GM12878 (cell line): ENCODE measurements at regions not wholly inside any gene's neighbourhood (a gene's known extent, or its start where the extent isn't known, plus 50 kb on each side); places are given as distances from the start of the nearest gene placed in this dataset.

ENCODE experiments used
- MXI1 ChIP-seq: fragments of 150-350 bp; IDR thresholded peaks from 2 replicates; pipeline ENCODE4 v1.6.1; 2011; ENCODE audit warnings: low read depth, mild to moderate bottlenecking, inconsistent platforms, low read length, improper control_type of control experiment
- NR2F1 ChIP-seq: fragments of 450-650 bp; conservative IDR thresholded peaks from 2 replicates; pipeline ENCODE4 v1.6.1; 2017; ENCODE audit warnings: mild to moderate bottlenecking
- PAX5 ChIP-seq: IDR thresholded peaks from 2 replicates; pipeline ENCODE4 v1.6.1; 2011; ENCODE audit warnings: low read depth, low read length, borderline replicate concordance
- PML ChIP-seq: IDR thresholded peaks from 2 replicates; pipeline ENCODE4 v1.6.1; 2012; ENCODE audit warnings: low read length, inconsistent platforms
- TCF12 ChIP-seq: IDR thresholded peaks from 2 replicates; pipeline ENCODE4 v1.6.1; 2011; ENCODE audit warnings: low read depth, mild to moderate bottlenecking, low read length
- ZNF622 ChIP-seq: fragments of 450-650 bp; IDR thresholded peaks from 2 replicates; pipeline ENCODE4 v1.6.1; 2017; ENCODE audit warnings: mild to moderate bottlenecking, inconsistent platforms
- TF ChIP-seq, protein P1 (sequence below): fragments of 450-650 bp; conservative IDR thresholded peaks from 2 replicates; pipeline ENCODE4 v1.6.1; 2017; ENCODE audit warnings: mild to moderate bottlenecking, moderate library complexity
- TF ChIP-seq, protein P2 (sequence below): IDR thresholded peaks from 2 replicates; pipeline ENCODE4 v1.6.1; 2012; ENCODE audit warnings: low read length, inconsistent platforms
- TF ChIP-seq, protein P3 (sequence below): fragments of 450-650 bp; IDR thresholded peaks from 2 replicates; pipeline ENCODE4 v1.6.1; 2017; ENCODE audit warnings: mild to moderate bottlenecking, moderate library complexity
- TF ChIP-seq, protein P4 (sequence below): fragments of 450-650 bp; IDR thresholded peaks from 2 replicates; pipeline ENCODE4 v1.6.1; 2017; ENCODE audit warnings: antibody characterized with exemption, mild to moderate bottlenecking, moderate library complexity
- TF ChIP-seq, protein P5 (sequence below): IDR thresholded peaks from 2 replicates; pipeline ENCODE4 v1.6.1; 2012; ENCODE audit warnings: low read depth, low read length, improper control_type of control experiment
- TF ChIP-seq, protein P6 (sequence below): IDR thresholded peaks from 2 replicates; pipeline ENCODE4 v1.6.1; 2012; ENCODE audit warnings: low read depth, low read length, improper control_type of control experiment
- TF ChIP-seq, protein P7 (sequence below): fragments of 150-350 bp; IDR thresholded peaks from 2 replicates; pipeline ENCODE4 v1.6.1; 2016; ENCODE audit warnings: low read depth, low read length

DNA sequence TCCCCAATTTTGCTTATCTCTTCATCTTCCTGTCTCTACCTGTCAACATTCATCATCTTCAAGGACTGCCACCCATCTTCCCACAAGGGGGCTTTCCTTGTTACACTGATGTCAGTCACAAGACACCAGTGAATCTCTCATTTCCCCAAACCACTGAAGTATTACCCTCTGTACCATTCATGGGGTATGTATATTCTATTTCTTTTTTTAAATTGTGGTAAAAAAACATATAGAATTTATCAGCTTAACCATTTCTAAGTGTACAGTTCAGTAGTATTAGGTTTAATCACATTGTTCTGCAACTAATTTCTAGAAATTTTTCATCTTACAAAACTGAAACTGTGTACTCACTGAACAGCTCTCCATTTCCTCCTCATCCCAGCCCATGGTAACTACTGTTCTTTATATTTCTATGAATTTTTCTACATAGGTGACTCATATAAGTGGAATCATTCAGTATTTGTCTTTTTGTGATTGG lies 98.6 kb downstream of the LARP7 start (continued):
- TF ChIP-seq, protein P1, sequence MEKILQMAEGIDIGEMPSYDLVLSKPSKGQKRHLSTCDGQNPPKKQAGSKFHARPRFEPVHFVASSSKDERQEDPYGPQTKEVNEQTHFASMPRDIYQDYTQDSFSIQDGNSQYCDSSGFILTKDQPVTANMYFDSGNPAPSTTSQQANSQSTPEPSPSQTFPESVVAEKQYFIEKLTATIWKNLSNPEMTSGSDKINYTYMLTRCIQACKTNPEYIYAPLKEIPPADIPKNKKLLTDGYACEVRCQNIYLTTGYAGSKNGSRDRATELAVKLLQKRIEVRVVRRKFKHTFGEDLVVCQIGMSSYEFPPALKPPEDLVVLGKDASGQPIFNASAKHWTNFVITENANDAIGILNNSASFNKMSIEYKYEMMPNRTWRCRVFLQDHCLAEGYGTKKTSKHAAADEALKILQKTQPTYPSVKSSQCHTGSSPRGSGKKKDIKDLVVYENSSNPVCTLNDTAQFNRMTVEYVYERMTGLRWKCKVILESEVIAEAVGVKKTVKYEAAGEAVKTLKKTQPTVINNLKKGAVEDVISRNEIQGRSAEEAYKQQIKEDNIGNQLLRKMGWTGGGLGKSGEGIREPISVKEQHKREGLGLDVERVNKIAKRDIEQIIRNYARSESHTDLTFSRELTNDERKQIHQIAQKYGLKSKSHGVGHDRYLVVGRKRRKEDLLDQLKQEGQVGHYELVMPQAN = no peak
- TF ChIP-seq, protein P2, sequence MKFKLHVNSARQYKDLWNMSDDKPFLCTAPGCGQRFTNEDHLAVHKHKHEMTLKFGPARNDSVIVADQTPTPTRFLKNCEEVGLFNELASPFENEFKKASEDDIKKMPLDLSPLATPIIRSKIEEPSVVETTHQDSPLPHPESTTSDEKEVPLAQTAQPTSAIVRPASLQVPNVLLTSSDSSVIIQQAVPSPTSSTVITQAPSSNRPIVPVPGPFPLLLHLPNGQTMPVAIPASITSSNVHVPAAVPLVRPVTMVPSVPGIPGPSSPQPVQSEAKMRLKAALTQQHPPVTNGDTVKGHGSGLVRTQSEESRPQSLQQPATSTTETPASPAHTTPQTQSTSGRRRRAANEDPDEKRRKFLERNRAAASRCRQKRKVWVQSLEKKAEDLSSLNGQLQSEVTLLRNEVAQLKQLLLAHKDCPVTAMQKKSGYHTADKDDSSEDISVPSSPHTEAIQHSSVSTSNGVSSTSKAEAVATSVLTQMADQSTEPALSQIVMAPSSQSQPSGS = peak; percentile 78
- TF ChIP-seq, protein P3, sequence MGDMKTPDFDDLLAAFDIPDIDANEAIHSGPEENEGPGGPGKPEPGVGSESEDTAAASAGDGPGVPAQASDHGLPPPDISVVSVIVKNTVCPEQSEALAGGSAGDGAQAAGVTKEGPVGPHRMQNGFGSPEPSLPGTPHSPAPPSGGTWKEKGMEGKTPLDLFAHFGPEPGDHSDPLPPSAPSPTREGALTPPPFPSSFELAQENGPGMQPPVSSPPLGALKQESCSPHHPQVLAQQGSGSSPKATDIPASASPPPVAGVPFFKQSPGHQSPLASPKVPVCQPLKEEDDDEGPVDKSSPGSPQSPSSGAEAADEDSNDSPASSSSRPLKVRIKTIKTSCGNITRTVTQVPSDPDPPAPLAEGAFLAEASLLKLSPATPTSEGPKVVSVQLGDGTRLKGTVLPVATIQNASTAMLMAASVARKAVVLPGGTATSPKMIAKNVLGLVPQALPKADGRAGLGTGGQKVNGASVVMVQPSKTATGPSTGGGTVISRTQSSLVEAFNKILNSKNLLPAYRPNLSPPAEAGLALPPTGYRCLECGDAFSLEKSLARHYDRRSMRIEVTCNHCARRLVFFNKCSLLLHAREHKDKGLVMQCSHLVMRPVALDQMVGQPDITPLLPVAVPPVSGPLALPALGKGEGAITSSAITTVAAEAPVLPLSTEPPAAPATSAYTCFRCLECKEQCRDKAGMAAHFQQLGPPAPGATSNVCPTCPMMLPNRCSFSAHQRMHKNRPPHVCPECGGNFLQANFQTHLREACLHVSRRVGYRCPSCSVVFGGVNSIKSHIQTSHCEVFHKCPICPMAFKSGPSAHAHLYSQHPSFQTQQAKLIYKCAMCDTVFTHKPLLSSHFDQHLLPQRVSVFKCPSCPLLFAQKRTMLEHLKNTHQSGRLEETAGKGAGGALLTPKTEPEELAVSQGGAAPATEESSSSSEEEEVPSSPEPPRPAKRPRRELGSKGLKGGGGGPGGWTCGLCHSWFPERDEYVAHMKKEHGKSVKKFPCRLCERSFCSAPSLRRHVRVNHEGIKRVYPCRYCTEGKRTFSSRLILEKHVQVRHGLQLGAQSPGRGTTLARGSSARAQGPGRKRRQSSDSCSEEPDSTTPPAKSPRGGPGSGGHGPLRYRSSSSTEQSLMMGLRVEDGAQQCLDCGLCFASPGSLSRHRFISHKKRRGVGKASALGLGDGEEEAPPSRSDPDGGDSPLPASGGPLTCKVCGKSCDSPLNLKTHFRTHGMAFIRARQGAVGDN = no peak
- TF ChIP-seq, protein P4, sequence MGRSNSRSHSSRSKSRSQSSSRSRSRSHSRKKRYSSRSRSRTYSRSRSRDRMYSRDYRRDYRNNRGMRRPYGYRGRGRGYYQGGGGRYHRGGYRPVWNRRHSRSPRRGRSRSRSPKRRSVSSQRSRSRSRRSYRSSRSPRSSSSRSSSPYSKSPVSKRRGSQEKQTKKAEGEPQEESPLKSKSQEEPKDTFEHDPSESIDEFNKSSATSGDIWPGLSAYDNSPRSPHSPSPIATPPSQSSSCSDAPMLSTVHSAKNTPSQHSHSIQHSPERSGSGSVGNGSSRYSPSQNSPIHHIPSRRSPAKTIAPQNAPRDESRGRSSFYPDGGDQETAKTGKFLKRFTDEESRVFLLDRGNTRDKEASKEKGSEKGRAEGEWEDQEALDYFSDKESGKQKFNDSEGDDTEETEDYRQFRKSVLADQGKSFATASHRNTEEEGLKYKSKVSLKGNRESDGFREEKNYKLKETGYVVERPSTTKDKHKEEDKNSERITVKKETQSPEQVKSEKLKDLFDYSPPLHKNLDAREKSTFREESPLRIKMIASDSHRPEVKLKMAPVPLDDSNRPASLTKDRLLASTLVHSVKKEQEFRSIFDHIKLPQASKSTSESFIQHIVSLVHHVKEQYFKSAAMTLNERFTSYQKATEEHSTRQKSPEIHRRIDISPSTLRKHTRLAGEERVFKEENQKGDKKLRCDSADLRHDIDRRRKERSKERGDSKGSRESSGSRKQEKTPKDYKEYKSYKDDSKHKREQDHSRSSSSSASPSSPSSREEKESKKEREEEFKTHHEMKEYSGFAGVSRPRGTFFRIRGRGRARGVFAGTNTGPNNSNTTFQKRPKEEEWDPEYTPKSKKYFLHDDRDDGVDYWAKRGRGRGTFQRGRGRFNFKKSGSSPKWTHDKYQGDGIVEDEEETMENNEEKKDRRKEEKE = no peak
- TF ChIP-seq PML (peak; percentile 35; the same call in 1 of the 2 replicates), PAX5 (0 out of 2 replicates have a peak, but pooled peaks have one; percentile 30), MXI1 (no peak), ZNF622 (no peak), NR2F1 (no peak; the same call in 1 of the 2 replicates), TCF12 (no peak)
- TF ChIP-seq, protein P5, sequence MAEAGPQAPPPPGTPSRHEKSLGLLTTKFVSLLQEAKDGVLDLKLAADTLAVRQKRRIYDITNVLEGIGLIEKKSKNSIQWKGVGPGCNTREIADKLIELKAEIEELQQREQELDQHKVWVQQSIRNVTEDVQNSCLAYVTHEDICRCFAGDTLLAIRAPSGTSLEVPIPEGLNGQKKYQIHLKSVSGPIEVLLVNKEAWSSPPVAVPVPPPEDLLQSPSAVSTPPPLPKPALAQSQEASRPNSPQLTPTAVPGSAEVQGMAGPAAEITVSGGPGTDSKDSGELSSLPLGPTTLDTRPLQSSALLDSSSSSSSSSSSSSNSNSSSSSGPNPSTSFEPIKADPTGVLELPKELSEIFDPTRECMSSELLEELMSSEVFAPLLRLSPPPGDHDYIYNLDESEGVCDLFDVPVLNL = no peak
- TF ChIP-seq, protein P6, sequence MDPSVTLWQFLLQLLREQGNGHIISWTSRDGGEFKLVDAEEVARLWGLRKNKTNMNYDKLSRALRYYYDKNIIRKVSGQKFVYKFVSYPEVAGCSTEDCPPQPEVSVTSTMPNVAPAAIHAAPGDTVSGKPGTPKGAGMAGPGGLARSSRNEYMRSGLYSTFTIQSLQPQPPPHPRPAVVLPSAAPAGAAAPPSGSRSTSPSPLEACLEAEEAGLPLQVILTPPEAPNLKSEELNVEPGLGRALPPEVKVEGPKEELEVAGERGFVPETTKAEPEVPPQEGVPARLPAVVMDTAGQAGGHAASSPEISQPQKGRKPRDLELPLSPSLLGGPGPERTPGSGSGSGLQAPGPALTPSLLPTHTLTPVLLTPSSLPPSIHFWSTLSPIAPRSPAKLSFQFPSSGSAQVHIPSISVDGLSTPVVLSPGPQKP = no peak
- TF ChIP-seq, protein P7, sequence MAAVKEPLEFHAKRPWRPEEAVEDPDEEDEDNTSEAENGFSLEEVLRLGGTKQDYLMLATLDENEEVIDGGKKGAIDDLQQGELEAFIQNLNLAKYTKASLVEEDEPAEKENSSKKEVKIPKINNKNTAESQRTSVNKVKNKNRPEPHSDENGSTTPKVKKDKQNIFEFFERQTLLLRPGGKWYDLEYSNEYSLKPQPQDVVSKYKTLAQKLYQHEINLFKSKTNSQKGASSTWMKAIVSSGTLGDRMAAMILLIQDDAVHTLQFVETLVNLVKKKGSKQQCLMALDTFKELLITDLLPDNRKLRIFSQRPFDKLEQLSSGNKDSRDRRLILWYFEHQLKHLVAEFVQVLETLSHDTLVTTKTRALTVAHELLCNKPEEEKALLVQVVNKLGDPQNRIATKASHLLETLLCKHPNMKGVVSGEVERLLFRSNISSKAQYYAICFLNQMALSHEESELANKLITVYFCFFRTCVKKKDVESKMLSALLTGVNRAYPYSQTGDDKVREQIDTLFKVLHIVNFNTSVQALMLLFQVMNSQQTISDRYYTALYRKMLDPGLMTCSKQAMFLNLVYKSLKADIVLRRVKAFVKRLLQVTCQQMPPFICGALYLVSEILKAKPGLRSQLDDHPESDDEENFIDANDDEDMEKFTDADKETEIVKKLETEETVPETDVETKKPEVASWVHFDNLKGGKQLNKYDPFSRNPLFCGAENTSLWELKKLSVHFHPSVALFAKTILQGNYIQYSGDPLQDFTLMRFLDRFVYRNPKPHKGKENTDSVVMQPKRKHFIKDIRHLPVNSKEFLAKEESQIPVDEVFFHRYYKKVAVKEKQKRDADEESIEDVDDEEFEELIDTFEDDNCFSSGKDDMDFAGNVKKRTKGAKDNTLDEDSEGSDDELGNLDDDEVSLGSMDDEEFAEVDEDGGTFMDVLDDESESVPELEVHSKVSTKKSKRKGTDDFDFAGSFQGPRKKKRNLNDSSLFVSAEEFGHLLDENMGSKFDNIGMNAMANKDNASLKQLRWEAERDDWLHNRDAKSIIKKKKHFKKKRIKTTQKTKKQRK = no peak
